ENCODE measurements at regions not wholly inside any gene's neighbourhood (a gene's known extent, or its start where the extent isn't known, plus 50 kb on each side); places are given as distances from the start of the nearest gene placed in this dataset.
"Not testable (repeated sequence)": the region's sequence is repeated elsewhere in the genome, so short reads cannot be mapped to it uniquely, and the experiment has no call there.

- DNase-seq, result peak; percentile 42
Observed at GRCh38 chr5:124871303-124871702, 124.9 kb upstream of the ZNF608 start.

GRCh38 chr5:124872086-124872485 lies 125.6 kb upstream of the ZNF608 start:
- no peak for DNase-seq

GRCh38 chr5:124872615-124873014 lies 126.2 kb upstream of the ZNF608 start:
- no peak for DNase-seq

GRCh38 chr5:124873188-124873587 lies 126.7 kb upstream of the ZNF608 start:
- DNase-seq, result no peak

GRCh38 chr5:124873713-124874112 lies 127.3 kb upstream of the ZNF608 start:
- DNase-seq, result no peak

- no peak for DNase-seq
Observed at GRCh38 chr5:124876566-124876965, 130.1 kb upstream of the ZNF608 start.

GRCh38 chr5:124876983-124877382 lies 130.5 kb upstream of the ZNF608 start:
- no peak for DNase-seq

- DNase-seq, result no peak
Observed at GRCh38 chr5:124877501-124878146, 131.2 kb upstream of the ZNF608 start.

- no peak for DNase-seq
Observed at GRCh38 chr5:124878583-124879342, 132.3 kb upstream of the ZNF608 start.

- no peak for DNase-seq
Observed at GRCh38 chr5:124880903-124881697, 134.7 kb upstream of the ZNF608 start.

- DNase-seq, result no peak
Observed at GRCh38 chr5:124883681-124884080, 137.2 kb upstream of the ZNF608 start.

- no peak for DNase-seq
Observed at GRCh38 chr5:124884114-124884513, 137.7 kb upstream of the ZNF608 start.

GRCh38 chr5:124885490-124885889 lies 139.1 kb upstream of the ZNF608 start:
- no peak for DNase-seq

GRCh38 chr5:124887223-124887622 lies 140.8 kb upstream of the ZNF608 start:
- no peak for DNase-seq

- no peak for DNase-seq
Observed at GRCh38 chr5:124888050-124888506, 141.6 kb upstream of the ZNF608 start.

- no peak for DNase-seq
Observed at GRCh38 chr5:124888622-124889485, 142.4 kb upstream of the ZNF608 start.

- DNase-seq, result no peak
Observed at GRCh38 chr5:124889486-124889825, 143.0 kb upstream of the ZNF608 start.

- DNase-seq, result no peak
Observed at GRCh38 chr5:124889850-124890249, 143.4 kb upstream of the ZNF608 start.

GRCh38 chr5:124890442-124890841 lies 144.0 kb upstream of the ZNF608 start:
- not testable (repeated sequence) for DNase-seq

- no peak for DNase-seq
Observed at GRCh38 chr5:124891179-124891578, 144.7 kb upstream of the ZNF608 start.

- DNase-seq, result no peak
Observed at GRCh38 chr5:124892185-124892848, 145.9 kb upstream of the ZNF608 start.
